Uterus (tissue), 3 donors: ENCODE measurements at regions not wholly inside any gene's neighbourhood (a gene's known extent, or its start where the extent isn't known, plus 50 kb on each side); places are given as distances from the start of the nearest gene placed in this dataset.

Experiments
- DNase-seq, 2 donors: peaks; one replicate each; pipeline ENCODE4 v3.0.0-alpha.2; 2019 to 2020
- H3K27ac ChIP-seq, 2 donors: fragments of 200-600 bp; sonication (generic); 1 replicate in 1 of 2; 2 replicates in 1 of 2; pipeline ENCODE4 v1.5.1; 2016 to 2018
- H3K27me3 ChIP-seq, 2 donors: fragments of 200-600 bp; sonication (generic); one replicate each; pipeline ENCODE4 v1.5.1; 2018 to 2019; ENCODE audit warnings: control low read depth in 1 of 2
- H3K36me3 ChIP-seq, 2 donors: fragments of 200-600 bp; sonication (generic); one replicate each; pipeline ENCODE4 v1.5.1; 2019; ENCODE audit warnings: control low read depth in 1 of 2
- H3K4me1 ChIP-seq, 2 donors: fragments of 200-600 bp; sonication (generic); one replicate each; pipeline ENCODE4 v1.5.1; 2018 to 2019; ENCODE audit warnings: control low read depth in 1 of 2
- H3K4me3 ChIP-seq, 2 donors: fragments of 200-600 bp; sonication (generic); 1 replicate in 1 of 2; 2 replicates in 1 of 2; pipeline ENCODE4 v1.5.1; 2018 to 2019; ENCODE audit warnings: mild to moderate bottlenecking in 1 of 2
- H3K9me3 ChIP-seq, 2 donors: fragments of 200-600 bp; sonication (generic); one replicate each; pipeline ENCODE4 v1.5.1; 2019; ENCODE audit warnings: control low read depth in 1 of 2
- POLR2A ChIP-seq, 2 donors: fragments of 450-650 bp; IDR thresholded peaks; one replicate each; pipeline ENCODE4 v1.6.1; 2016; ENCODE audit warnings: antibody characterized with exemption in 2 of 2, mild to moderate bottlenecking in 1 of 2, moderate library complexity in 1 of 2
- intact Hi-C: fragments of 100-400 bp; cut with DNase I; formaldehyde crosslinking; loops from one replicate; pipeline ENCODE4 v1.15.1; 2023; ENCODE audit warnings: low total_unique reads
- TF ChIP-seq, protein P1 (sequence below), 4 experiments: fragments of 200-600 bp in 2 of 4; fragments of 450-650 bp in 2 of 4; sonication (generic) in 2 of 4; IDR thresholded peaks; one replicate each; pipeline ENCODE4 v1.5.1; 2016 to 2019; ENCODE audit warnings: antibody characterized with exemption in 4 of 4, mild to moderate bottlenecking in 2 of 4, moderate library complexity in 1 of 4
- donor health status: DM: yes; HTN: yes; CAD: no.

DNA sequence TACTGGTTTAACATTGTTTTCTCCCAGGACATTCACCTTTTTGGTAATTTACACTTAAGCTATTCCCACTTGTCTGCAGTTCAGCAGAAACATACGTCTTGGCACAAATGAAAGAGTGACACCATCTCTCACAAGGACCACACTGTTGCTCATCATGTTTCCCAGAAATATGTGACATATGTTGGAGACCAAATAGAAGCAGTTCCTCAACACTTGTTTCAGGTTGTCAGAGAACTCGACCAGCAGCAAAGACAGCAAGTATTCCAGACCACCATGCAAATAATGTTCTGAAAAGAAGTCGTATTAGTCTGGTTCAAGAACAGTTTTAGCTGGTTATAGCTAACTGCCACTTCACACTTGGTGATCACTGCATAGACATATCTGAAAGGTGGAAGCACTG, 81.3 kb upstream of the KLF6 start:
- DNase-seq, result no peak
- no peaks in the 10 kb centered on the region for H3K9me3 ChIP-seq
- TF ChIP-seq, protein P1, sequence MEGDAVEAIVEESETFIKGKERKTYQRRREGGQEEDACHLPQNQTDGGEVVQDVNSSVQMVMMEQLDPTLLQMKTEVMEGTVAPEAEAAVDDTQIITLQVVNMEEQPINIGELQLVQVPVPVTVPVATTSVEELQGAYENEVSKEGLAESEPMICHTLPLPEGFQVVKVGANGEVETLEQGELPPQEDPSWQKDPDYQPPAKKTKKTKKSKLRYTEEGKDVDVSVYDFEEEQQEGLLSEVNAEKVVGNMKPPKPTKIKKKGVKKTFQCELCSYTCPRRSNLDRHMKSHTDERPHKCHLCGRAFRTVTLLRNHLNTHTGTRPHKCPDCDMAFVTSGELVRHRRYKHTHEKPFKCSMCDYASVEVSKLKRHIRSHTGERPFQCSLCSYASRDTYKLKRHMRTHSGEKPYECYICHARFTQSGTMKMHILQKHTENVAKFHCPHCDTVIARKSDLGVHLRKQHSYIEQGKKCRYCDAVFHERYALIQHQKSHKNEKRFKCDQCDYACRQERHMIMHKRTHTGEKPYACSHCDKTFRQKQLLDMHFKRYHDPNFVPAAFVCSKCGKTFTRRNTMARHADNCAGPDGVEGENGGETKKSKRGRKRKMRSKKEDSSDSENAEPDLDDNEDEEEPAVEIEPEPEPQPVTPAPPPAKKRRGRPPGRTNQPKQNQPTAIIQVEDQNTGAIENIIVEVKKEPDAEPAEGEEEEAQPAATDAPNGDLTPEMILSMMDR (IDR thresholded peaks at IDR 0.05), result no peak
- no peak for TF ChIP-seq POLR2A (IDR thresholded peaks at IDR 0.05)

DNA sequence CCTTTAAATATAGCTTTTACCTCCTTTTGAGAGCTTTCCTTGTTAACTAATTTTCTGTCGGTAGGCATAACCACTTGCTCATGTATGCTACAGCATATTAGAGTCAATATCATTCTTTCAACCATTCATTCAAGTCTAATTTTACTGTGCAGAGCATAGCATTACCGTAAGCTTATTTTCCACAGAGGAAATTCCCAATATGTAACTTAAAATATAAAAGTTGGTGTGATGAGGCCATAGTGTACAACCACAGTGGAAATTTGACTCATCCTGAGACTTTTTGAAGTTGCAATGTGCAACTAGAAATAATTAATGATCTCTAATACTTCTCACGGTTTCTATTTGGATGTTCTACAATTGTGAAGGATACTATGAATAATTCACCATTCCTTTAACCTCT, 80.6 kb upstream of the KLF6 start:
- TF ChIP-seq POLR2A (IDR thresholded peaks at IDR 0.05), result no peak
- TF ChIP-seq, protein P1 (IDR thresholded peaks at IDR 0.05), result no peak
- no peak for DNase-seq
- no peaks in the 10 kb centered on the region for H3K4me1 ChIP-seq
- H3K27me3 ChIP-seq, result no peaks in the 10 kb centered on the region
- intact Hi-C loops, result no loop called here
- H3K27ac ChIP-seq, result no peak overlapping the region
- no peaks in the 10 kb centered on the region for H3K36me3 ChIP-seq
- H3K4me3 ChIP-seq, result no peak overlapping the region
- no peaks in the 10 kb centered on the region for H3K9me3 ChIP-seq

More for the DNA sequence above, 81.3 kb upstream of the KLF6 start:
- Histone ChIP-seq H3K4me1 (no peaks in the 10 kb centered on the region), H3K4me3 (no peak overlapping the region), H3K36me3 (no peaks in the 10 kb centered on the region), H3K27me3 (no peaks in the 10 kb centered on the region), H3K27ac (no peak overlapping the region)
- intact Hi-C loops, result no loop called here

DNA sequence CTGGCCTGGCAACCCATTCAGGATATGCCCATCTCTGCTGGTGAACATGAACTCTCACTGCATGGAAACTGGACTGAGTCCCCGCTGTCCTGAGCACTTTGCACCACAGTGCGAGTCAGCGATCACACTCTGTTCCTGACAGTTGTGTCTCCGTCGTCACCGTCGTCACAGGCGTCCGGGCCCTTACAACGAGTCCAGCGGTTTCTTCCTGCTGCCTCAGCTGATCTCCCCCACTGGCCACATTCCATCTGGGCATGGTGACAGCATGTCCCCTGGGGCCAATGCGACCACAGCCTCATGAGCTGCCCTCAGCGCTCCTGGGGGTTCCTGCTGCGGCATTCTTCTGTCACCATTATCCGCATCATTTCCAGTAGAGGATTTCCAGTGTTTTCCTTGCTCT, 76.8 kb upstream of the KLF6 start:
- no peaks in the 10 kb centered on the region for H3K4me1 ChIP-seq
- peak overlapping the region; percentile 4 to 72 for H3K27ac ChIP-seq
- no peaks in the 10 kb centered on the region for H3K9me3 ChIP-seq
- no peaks in the 10 kb centered on the region for H3K36me3 ChIP-seq
- H3K4me3 ChIP-seq, result no peak overlapping the region
- H3K27me3 ChIP-seq, result no peaks in the 10 kb centered on the region
- TF ChIP-seq, protein P1 (IDR thresholded peaks at IDR 0.05), result no peak
- TF ChIP-seq POLR2A (IDR thresholded peaks at IDR 0.05), result no peak
- intact Hi-C loops, result no loop called here
- DNase-seq, result peak in 1 of 2 donors; percentile 36

DNA sequence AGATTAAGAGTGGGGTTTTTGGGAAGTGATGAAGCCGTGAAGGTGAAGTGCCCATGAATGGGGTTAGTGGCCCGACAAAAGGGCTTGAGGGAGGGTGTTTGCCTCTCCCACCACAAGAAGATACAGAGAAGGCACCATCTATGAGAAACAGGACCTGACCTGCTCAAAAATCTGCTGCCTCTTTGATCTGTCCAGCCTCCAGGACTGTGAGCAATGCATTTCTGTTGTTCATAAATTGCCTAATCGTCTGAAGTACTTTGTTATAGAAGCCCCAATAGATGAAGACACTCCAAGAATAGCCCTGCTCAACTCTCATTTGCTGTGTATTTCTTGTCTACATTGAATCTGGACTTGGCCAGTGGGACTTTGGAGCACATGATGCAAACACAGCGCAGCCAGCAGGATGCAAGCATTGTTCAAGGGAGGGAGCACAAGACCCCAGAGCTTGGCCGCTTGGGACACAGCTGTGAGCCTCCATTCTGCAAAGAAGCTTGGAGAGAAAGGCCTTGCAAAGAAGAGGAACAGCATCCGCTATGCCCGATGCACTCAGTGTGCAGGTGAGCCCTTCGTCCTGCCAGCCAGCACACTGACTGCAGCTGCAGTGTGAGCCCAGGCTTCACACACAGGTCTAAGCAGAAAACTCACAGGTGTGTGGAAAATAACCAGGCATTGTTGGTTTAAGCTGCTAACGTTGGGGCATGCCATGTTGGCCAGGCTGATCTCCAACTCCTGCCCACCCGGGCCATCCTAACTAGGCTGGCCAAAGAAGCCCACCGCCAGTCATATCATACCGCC, 73.2 kb upstream of the KLF6 start:
- H3K27me3 ChIP-seq, result no peaks in the 10 kb centered on the region
- H3K4me1 ChIP-seq, result peaks cover 0 to 2% of the 10 kb centered on the region in 2 donors
- DNase-seq, result no peak
- intact Hi-C loops, result no loop called here
- TF ChIP-seq, protein P1 (IDR thresholded peaks at IDR 0.05), result no peak
- no peak for TF ChIP-seq POLR2A (IDR thresholded peaks at IDR 0.05)
- H3K36me3 ChIP-seq, result no peaks in the 10 kb centered on the region
- H3K4me3 ChIP-seq, result no peak overlapping the region
- no peaks in the 10 kb centered on the region for H3K9me3 ChIP-seq
- H3K27ac ChIP-seq, result no peak overlapping the region

DNA sequence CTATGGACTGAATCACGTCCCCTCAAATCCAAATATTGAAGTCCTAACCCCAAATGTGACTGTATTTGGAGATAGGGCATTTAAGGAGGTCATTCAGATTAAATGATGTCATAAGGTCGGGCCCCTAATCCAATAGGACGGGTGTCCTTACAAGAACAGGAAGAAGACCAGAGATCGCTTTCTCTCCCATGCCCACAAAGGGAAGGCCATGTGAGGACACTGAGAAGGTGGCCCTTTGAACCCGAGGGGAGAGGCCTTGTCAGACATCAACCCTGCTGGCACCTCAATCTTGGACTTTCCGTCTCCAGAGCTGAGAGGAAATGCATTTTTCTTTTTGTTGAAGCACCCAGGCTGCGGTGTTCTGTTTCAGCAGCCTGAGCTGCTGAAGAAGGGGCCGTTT, 72.3 kb upstream of the KLF6 start:
- intact Hi-C loops, result no loop called here
- Histone ChIP-seq H3K27me3 (no peaks in the 10 kb centered on the region), H3K4me1 (peaks cover 0 to 8% of the 10 kb centered on the region in 2 donors), H3K27ac (no peak overlapping the region), H3K4me3 (no peak overlapping the region), H3K36me3 (no peaks in the 10 kb centered on the region), H3K9me3 (no peaks in the 10 kb centered on the region)
- TF ChIP-seq POLR2A (IDR thresholded peaks at IDR 0.05), result no peak
- TF ChIP-seq, protein P1 (IDR thresholded peaks at IDR 0.05), result no peak
- no peak for DNase-seq
